ENCODE measurements at regions not wholly inside any gene's neighbourhood (a gene's known extent, or its start where the extent isn't known, plus 50 kb on each side); places are given as distances from the start of the nearest gene placed in this dataset.

DNA sequence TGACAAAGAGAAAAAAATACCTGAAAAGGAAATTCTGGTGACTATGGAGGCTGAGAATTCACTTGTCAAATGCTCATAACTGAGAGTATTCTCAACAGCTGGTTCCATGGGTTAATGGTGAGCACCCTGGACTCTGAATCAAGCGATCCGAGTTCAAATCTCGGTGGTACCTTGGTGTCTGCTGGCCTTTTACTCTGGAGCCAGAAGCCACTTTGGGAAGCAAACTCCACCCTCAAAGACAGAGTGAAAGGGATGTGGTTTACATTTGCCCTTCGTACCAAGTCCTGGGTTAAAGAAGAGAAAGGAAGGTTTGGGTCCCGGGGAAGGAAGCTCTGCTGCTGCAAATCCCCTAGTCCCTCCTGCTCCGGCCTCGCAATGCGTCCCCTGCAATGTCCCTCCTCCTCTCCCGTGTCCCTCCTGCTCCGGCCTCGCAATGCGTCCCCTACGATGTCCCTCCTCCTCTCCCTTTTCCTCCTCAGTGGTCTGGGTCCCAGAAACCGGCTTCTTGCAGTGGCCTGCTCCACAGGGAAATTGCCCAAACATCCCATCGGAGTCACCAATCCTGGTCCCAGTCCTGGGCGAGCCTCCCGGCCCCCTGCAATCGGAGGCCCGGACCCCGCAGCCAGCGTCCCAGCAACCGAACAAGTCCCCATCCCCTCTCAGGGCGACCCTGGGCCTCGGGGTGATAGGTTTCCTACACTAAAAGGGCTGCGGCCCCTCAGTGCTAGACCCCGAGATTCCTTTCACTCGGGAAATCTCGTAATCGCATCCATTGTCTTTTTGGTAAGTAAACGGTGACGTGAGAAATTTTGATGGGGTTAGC is 129.4 kb downstream of the PPIAL4G start:
- ChIA-PET CTCF (interaction anchor here (0.5 to 1.0 kb wide), 2 partner anchors 8 to 25 kb away, joined by 3 to 4 read pairs; no protein-coding TSS in a partner anchor), POLR2A (interaction anchor here (0.8 to 1.5 kb wide), 2 partner anchors 17 to 35 kb away, joined by 3 read pairs; no protein-coding TSS in a partner anchor)
- in situ Hi-C loops (cut with HindIII; ENCODE audit: low pct_unique_long_range_greater_than_20kb, low sequenced_read_pairs) (no loop called here), intact Hi-C loops (cut with micrococcal nuclease; ENCODE audit: unreplicated experiment) (loop anchor here (10.0 kb wide), 1 partner anchor 61 kb away; no protein-coding TSS in a partner anchor)
- ATAC-seq (peak; percentile 99), DNase-seq (ENCODE audit: low read depth, low spot score) (peak; percentile 95)
- Histone ChIP-seq H3K27me3 (ENCODE audit: control insufficient read depth, insufficient read depth, low read length) (peaks cover 2% of the 10 kb centered on the region; the same call in 1 of the 2 replicates), H3K27ac (ENCODE audit: low read length) (peak overlapping the region; percentile 46; the same call in 1 of the 2 replicates), H3K4me1 (ENCODE audit: control insufficient read depth, insufficient read depth, low read length) (peaks cover 10% of the 10 kb centered on the region), H3K9me3 (ENCODE audit: control insufficient read depth, insufficient read depth, low read depth, low read length) (no peaks in the 10 kb centered on the region), H3K4me3 (ENCODE audit: low read depth in 2 of 2, low read length in 2 of 2) (peak overlapping the region in 1 of 2 experiments; percentile 5; a peak in 2 of 4 replicates), H3K36me3 (ENCODE audit: control insufficient read depth, insufficient read depth, low read length) (no peaks in the 10 kb centered on the region)
- no peak for TF ChIP-seq REST (IDR thresholded peaks at IDR 0.05; ENCODE audit: insufficient read depth in 1 of 2, low read depth in 2 of 2, low read length in 1 of 2)
- TF ChIP-seq TCF7L2 (IDR thresholded peaks at IDR 0.05; ENCODE audit: low read depth, low read length) = 0 out of 2 replicates have a peak, but pooled peaks have one; percentile 13
- TF ChIP-seq SIN3A (IDR thresholded peaks at IDR 0.05; ENCODE audit: borderline replicate concordance, insufficient read depth, low read depth, low read length) = 0 out of 2 replicates have a peak, but pooled peaks have one; percentile 25
- no TSS peak for BruUV-seq (replicated peaks)

DNA sequence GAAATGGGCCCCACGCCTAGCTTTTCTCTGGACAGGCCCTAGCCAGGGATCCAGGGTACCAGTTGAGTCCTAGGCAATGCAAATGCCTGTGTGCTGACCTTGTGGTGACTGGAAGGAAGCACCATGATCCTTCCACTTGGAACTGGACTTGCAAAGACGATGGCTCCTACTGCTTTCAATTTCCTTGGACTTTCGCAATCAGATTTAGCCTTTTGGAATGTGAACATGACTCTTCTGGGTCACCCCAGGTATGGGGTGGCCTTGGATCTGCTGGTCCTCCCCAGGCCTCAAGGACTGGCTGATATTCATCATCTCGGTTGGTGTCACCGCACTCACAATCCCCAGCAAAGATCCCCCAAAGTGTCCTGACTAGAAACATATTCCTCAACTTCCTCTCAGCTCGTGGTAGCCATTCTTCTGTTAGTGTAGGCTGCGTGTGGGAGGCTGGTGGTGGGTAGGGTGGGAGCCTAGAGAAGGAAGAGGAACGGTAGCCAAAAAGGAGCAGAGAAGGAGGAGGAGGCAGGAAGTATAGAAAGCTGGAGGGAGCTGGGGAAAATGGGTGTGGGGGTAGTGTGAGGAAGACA is 130.5 kb downstream of the PPIAL4G start:
- Histone ChIP-seq H3K27ac (ENCODE audit: low read length) (no peak overlapping the region), H3K4me1 (ENCODE audit: control insufficient read depth, insufficient read depth, low read length) (peaks cover 10% of the 10 kb centered on the region), H3K36me3 (ENCODE audit: control insufficient read depth, insufficient read depth, low read length) (no peaks in the 10 kb centered on the region), H3K27me3 (ENCODE audit: control insufficient read depth, insufficient read depth, low read length) (peaks cover 2% of the 10 kb centered on the region; the same call in 1 of the 2 replicates), H3K9me3 (ENCODE audit: control insufficient read depth, insufficient read depth, low read depth, low read length) (no peaks in the 10 kb centered on the region), H3K4me3 (ENCODE audit: low read depth in 2 of 2, low read length in 2 of 2) (no peak overlapping the region)
- intact Hi-C loops (cut with micrococcal nuclease; ENCODE audit: unreplicated experiment) (loop anchor here (10.0 kb wide), 1 partner anchor 62 kb away; no protein-coding TSS in a partner anchor), in situ Hi-C loops (cut with HindIII; ENCODE audit: low pct_unique_long_range_greater_than_20kb, low sequenced_read_pairs) (no loop called here)
- ChIA-PET CTCF (no interaction called here), POLR2A (interaction anchor here (0.8 to 1.5 kb wide), 2 partner anchors 15 to 36 kb away, joined by 3 read pairs; no protein-coding TSS in a partner anchor)
- TF ChIP-seq REST (IDR thresholded peaks at IDR 0.05; ENCODE audit: insufficient read depth in 1 of 2, low read depth in 2 of 2, low read length in 1 of 2) = no peak
- TF ChIP-seq TCF7L2 (IDR thresholded peaks at IDR 0.05; ENCODE audit: low read depth, low read length) = no peak
- no peak for TF ChIP-seq CTCF (IDR thresholded peaks at IDR 0.05)
- TF ChIP-seq SIN3A (IDR thresholded peaks at IDR 0.05; ENCODE audit: borderline replicate concordance, insufficient read depth, low read depth, low read length) = no peak
- no peak for TF ChIP-seq POLR2AphosphoS5 (IDR thresholded peaks at IDR 0.05; ENCODE audit: low read depth, low read length)
- no TSS peak for BruUV-seq (replicated peaks)
- no peak for ATAC-seq
- DNase-seq (ENCODE audit: low read depth, low spot score) = no peak
